ENCODE measurements at regions not wholly inside any gene's neighbourhood (a gene's known extent, or its start where the extent isn't known, plus 50 kb on each side); places are given as distances from the start of the nearest gene placed in this dataset.

DNA sequence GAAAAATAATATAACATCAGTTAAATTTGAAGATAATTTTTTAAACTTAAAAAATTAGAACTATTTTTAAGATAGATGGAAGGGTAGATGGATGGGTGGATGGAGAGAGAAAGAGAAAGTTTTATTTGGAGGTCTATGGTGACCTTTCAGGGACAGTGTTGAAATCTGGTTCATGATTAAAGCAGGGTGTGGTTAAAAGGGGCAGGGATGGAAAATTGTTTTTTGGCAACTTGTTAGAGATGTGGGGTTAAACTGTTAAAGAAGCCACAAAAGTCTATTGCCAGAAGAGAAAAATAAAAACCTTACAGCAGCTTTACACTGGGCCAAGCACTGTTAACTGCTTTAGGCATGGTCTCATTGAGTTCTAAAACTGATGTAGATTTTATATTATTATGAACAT is 134.9 kb upstream of the GORAB start:
- dilution Hi-C loops (cut with MboI; ENCODE audit: extremely low pct_ligation_motif_present, low sequenced_read_pairs): no loop called here
- no peak overlapping the region for H3K27ac ChIP-seq (ENCODE audit: control insufficient read depth, insufficient read depth, low read length)
- DNase-seq (ENCODE audit: low read depth, low spot score) (no peak), FAIRE-seq (no peak)
- H3K9me1 ChIP-seq (ENCODE audit: control insufficient read depth, extremely low read depth, insufficient read depth, low read length): no peaks in the 10 kb centered on the region
- H3K36me3 ChIP-seq (ENCODE audit: control insufficient read depth in 2 of 2, extremely low read depth in 1 of 2, insufficient read depth in 2 of 2, low read length in 2 of 2): no peaks in the 10 kb centered on the region
- H4K20me1 ChIP-seq (ENCODE audit: control insufficient read depth, extremely low read depth, insufficient read depth, low read length): no peaks in the 10 kb centered on the region
- no peaks in the 10 kb centered on the region for H3K9me3 ChIP-seq (ENCODE audit: control insufficient read depth, low read depth, low read length)
- no peak overlapping the region for H3K9ac ChIP-seq (ENCODE audit: control insufficient read depth, extremely low read depth, insufficient read depth, low read length)
- no peak overlapping the region for H3K4me2 ChIP-seq (ENCODE audit: control insufficient read depth, extremely low read depth, insufficient read depth, low read depth, low read length)
- H3K4me1 ChIP-seq (ENCODE audit: control insufficient read depth, extremely low read depth, insufficient read depth, low read length): no peaks in the 10 kb centered on the region
- no peaks in the 10 kb centered on the region for H3K27me3 ChIP-seq (ENCODE audit: control insufficient read depth, extremely low read depth, insufficient read depth, low read length)
- H2AFZ ChIP-seq (ENCODE audit: control insufficient read depth, low read length): no peak overlapping the region
- TF ChIP-seq, protein P1, sequence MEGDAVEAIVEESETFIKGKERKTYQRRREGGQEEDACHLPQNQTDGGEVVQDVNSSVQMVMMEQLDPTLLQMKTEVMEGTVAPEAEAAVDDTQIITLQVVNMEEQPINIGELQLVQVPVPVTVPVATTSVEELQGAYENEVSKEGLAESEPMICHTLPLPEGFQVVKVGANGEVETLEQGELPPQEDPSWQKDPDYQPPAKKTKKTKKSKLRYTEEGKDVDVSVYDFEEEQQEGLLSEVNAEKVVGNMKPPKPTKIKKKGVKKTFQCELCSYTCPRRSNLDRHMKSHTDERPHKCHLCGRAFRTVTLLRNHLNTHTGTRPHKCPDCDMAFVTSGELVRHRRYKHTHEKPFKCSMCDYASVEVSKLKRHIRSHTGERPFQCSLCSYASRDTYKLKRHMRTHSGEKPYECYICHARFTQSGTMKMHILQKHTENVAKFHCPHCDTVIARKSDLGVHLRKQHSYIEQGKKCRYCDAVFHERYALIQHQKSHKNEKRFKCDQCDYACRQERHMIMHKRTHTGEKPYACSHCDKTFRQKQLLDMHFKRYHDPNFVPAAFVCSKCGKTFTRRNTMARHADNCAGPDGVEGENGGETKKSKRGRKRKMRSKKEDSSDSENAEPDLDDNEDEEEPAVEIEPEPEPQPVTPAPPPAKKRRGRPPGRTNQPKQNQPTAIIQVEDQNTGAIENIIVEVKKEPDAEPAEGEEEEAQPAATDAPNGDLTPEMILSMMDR (optimal IDR thresholded peaks at IDR 0.05 in 1 of 3, IDR thresholded peaks at IDR 0.05 in 1 of 3, conservative IDR thresholded peaks at IDR 0.05 in 1 of 3; ENCODE audit: extremely low read depth in 1 of 3, insufficient read depth in 2 of 3, low read length in 3 of 3): no peak
- no peak for TF ChIP-seq EZH2 (IDR thresholded peaks at IDR 0.05; ENCODE audit: low read length)
- no peaks in the 10 kb centered on the region for H3K79me2 ChIP-seq (ENCODE audit: control insufficient read depth, insufficient read depth, low read length)
- no peak overlapping the region for H3K4me3 ChIP-seq (ENCODE audit: control insufficient read depth in 2 of 3, extremely low read depth in 1 of 3, insufficient read depth in 2 of 3, low read depth in 1 of 3, low read length in 3 of 3)

DNA sequence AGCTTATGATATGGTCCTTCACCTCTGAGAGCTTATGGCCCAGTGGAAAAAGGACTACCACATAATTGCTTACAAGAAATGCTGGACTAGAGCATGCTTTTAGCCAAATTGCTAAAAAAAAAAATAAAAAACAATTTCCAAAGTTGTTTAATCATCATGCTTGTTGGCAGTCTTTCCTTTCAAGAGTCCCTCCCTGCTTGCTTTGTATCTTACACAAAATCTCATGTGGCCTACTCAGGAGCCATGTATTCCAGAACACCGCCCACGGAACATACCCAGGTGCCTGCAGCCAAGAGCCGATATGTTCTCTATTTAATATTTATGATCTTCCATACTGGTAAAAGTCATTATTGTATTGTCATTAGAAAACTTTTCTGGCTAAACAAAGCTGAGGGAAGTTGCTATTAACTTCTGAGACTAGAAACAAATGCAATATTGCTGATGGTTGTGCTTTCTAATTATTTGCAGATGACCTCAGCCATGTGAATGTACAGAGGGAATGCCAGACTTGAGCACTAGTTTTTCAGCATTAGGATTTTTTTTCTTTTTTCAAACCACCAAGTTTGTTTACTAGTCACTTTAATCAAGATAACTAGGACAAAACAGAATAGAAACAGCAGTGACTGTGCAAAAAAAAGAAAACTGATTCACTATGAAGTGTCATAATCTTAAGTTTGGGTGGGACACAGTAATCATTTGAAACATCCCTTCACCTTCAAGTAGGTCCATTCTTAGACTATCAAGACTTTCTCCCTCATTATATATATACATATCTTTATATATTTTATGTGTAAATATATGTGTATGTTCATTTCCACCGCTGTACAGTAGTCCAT is 129.3 kb upstream of the GORAB start:
- Histone ChIP-seq H3K9ac (ENCODE audit: control insufficient read depth, extremely low read depth, insufficient read depth, low read length) (no peak overlapping the region), H3K79me2 (ENCODE audit: control insufficient read depth, insufficient read depth, low read length) (no peaks in the 10 kb centered on the region), H3K4me1 (ENCODE audit: control insufficient read depth, extremely low read depth, insufficient read depth, low read length) (no peaks in the 10 kb centered on the region), H3K4me3 (ENCODE audit: control insufficient read depth in 2 of 3, extremely low read depth in 1 of 3, insufficient read depth in 2 of 3, low read depth in 1 of 3, low read length in 3 of 3) (no peak overlapping the region), H3K27me3 (ENCODE audit: control insufficient read depth, extremely low read depth, insufficient read depth, low read length) (no peaks in the 10 kb centered on the region), H3K4me2 (ENCODE audit: control insufficient read depth, extremely low read depth, insufficient read depth, low read depth, low read length) (no peak overlapping the region), H3K36me3 (ENCODE audit: control insufficient read depth in 2 of 2, extremely low read depth in 1 of 2, insufficient read depth in 2 of 2, low read length in 2 of 2) (no peaks in the 10 kb centered on the region), H4K20me1 (ENCODE audit: control insufficient read depth, extremely low read depth, insufficient read depth, low read length) (no peaks in the 10 kb centered on the region), H3K27ac (ENCODE audit: control insufficient read depth, insufficient read depth, low read length) (no peak overlapping the region), H3K9me1 (ENCODE audit: control insufficient read depth, extremely low read depth, insufficient read depth, low read length) (no peaks in the 10 kb centered on the region), H2AFZ (ENCODE audit: control insufficient read depth, low read length) (no peak overlapping the region), H3K9me3 (ENCODE audit: control insufficient read depth, low read depth, low read length) (no peaks in the 10 kb centered on the region)
- FAIRE-seq (no peak), DNase-seq (ENCODE audit: low read depth, low spot score) (no peak)
- no peak for TF ChIP-seq EZH2 (IDR thresholded peaks at IDR 0.05; ENCODE audit: low read length)
- TF ChIP-seq, protein P1 (optimal IDR thresholded peaks at IDR 0.05 in 1 of 3, IDR thresholded peaks at IDR 0.05 in 1 of 3, conservative IDR thresholded peaks at IDR 0.05 in 1 of 3; ENCODE audit: extremely low read depth in 1 of 3, insufficient read depth in 2 of 3, low read length in 3 of 3): no peak
- dilution Hi-C loops (cut with MboI; ENCODE audit: extremely low pct_ligation_motif_present, low sequenced_read_pairs): no loop called here

Measured in keratinocyte (primary cell).